ENCODE measurements at regions not wholly inside any gene's neighbourhood (a gene's known extent, or its start where the extent isn't known, plus 50 kb on each side); places are given as distances from the start of the nearest gene placed in this dataset.

DNA sequence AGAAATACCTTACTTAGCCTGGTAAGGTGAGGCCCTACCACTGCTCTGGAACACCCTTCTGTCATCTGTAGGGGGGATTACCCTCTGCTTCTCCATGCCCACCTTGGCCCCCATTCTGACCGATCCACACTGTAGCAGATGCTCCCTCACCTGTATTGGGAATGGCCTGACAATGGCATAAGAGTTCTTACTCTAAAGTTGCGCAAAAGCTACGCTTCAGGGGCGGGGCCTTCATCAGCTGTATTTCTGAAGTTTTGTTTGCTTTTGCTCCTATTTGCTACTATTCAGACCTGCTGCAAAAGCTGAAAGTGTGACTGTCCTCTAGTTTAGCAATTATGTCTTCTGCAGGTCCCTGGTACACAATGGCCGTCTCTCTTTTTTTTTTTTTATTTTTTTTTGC is 252.6 kb downstream of the TLE3 start:
- no peak overlapping the region for H3K4me3 ChIP-seq (ENCODE audit: low read depth in 1 of 3, low read length in 3 of 3)
- DNase-seq (ENCODE audit: low spot score): no peak
- no peak overlapping the region for H3K9ac ChIP-seq (ENCODE audit: low read depth in 1 of 2, low read length in 2 of 2)
- H3K36me3 ChIP-seq (ENCODE audit: control insufficient read depth in 4 of 4, insufficient read depth in 3 of 4, low read depth in 1 of 4, low read length in 3 of 4): no peaks in the 10 kb centered on the region
- no peaks in the 10 kb centered on the region for H3K9me3 ChIP-seq (ENCODE audit: control insufficient read depth in 4 of 4, low read length in 3 of 4)
- peaks cover 0 to 2% (median 0%) of the 10 kb centered on the region in 4 donors for H3K27me3 ChIP-seq (ENCODE audit: control insufficient read depth in 4 of 4, insufficient read depth in 4 of 4, low read length in 3 of 4)
- H3K27ac ChIP-seq (ENCODE audit: low read depth in 1 of 2, low read length in 2 of 2): no peak overlapping the region
- no peaks in the 10 kb centered on the region for H3K4me1 ChIP-seq (ENCODE audit: control insufficient read depth in 4 of 4, insufficient read depth in 4 of 4, low read length in 3 of 4)
- WGBS: 84% methylated on average over 5 of the region's 5 CpGs
- TF ChIP-seq FOXA1 (IDR thresholded peaks at IDR 0.05) (no peak), FOXA2 (IDR thresholded peaks at IDR 0.05) (no peak), HNF4G (IDR thresholded peaks at IDR 0.05) (no peak)
- TF ChIP-seq, protein P1, sequence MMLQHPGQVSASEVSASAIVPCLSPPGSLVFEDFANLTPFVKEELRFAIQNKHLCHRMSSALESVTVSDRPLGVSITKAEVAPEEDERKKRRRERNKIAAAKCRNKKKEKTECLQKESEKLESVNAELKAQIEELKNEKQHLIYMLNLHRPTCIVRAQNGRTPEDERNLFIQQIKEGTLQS (IDR thresholded peaks at IDR 0.05): no peak

DNA sequence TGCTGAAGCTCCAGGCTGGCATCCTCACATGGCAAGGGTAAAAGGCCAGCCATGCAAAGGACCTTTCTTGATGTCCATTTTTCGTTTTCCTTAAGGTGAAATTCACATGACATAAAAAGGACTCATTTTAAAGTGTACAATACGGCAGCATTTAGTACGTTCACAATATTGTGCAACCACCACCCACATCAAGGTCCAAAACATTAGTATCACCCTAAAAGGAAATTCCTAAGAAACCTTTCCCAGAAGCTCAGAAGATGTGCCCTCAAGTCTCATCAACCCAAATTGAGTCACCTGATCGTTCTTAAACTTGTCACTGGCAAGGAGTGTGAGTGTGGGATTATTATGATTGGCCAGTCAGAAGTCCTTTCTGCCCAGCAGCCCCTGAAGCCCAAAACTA is 250.1 kb downstream of the TLE3 start:
- Histone ChIP-seq H3K9me3 (ENCODE audit: control insufficient read depth in 4 of 4, low read length in 3 of 4) (no peaks in the 10 kb centered on the region), H3K27me3 (ENCODE audit: control insufficient read depth in 4 of 4, insufficient read depth in 4 of 4, low read length in 3 of 4) (peaks cover 0 to 2% (median 0%) of the 10 kb centered on the region in 4 donors), H3K36me3 (ENCODE audit: control insufficient read depth in 4 of 4, insufficient read depth in 3 of 4, low read depth in 1 of 4, low read length in 3 of 4) (no peaks in the 10 kb centered on the region), H3K27ac (ENCODE audit: low read depth in 1 of 2, low read length in 2 of 2) (no peak overlapping the region), H3K9ac (ENCODE audit: low read depth in 1 of 2, low read length in 2 of 2) (no peak overlapping the region), H3K4me1 (ENCODE audit: control insufficient read depth in 4 of 4, insufficient read depth in 4 of 4, low read length in 3 of 4) (no peaks in the 10 kb centered on the region), H3K4me3 (ENCODE audit: low read depth in 1 of 3, low read length in 3 of 3) (no peak overlapping the region)
- WGBS: 71% methylated on average over 4 of the region's 4 CpGs
- TF ChIP-seq, protein P2, sequence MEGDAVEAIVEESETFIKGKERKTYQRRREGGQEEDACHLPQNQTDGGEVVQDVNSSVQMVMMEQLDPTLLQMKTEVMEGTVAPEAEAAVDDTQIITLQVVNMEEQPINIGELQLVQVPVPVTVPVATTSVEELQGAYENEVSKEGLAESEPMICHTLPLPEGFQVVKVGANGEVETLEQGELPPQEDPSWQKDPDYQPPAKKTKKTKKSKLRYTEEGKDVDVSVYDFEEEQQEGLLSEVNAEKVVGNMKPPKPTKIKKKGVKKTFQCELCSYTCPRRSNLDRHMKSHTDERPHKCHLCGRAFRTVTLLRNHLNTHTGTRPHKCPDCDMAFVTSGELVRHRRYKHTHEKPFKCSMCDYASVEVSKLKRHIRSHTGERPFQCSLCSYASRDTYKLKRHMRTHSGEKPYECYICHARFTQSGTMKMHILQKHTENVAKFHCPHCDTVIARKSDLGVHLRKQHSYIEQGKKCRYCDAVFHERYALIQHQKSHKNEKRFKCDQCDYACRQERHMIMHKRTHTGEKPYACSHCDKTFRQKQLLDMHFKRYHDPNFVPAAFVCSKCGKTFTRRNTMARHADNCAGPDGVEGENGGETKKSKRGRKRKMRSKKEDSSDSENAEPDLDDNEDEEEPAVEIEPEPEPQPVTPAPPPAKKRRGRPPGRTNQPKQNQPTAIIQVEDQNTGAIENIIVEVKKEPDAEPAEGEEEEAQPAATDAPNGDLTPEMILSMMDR (IDR thresholded peaks at IDR 0.05; ENCODE audit: low read depth, low read length, missing input control): no peak
- TF ChIP-seq FOXA1 (IDR thresholded peaks at IDR 0.05) (no peak), RXRA (IDR thresholded peaks at IDR 0.05) (no peak), YY1 (IDR thresholded peaks at IDR 0.05) (no peak), TAF1 (conservative IDR thresholded peaks at IDR 0.05) (no peak), JUND (IDR thresholded peaks at IDR 0.05) (no peak), HNF4G (IDR thresholded peaks at IDR 0.05) (no peak), EGR1 (IDR thresholded peaks at IDR 0.05; ENCODE audit: low read depth in 2 of 2) (no peak), NR2F2 (IDR thresholded peaks at IDR 0.05) (no peak), HNF4A (conservative IDR thresholded peaks at IDR 0.05) (no peak), RAD21 (IDR thresholded peaks at IDR 0.05) (no peak)
- TF ChIP-seq, protein P1 (IDR thresholded peaks at IDR 0.05): no peak
- TF ChIP-seq, protein P3, sequence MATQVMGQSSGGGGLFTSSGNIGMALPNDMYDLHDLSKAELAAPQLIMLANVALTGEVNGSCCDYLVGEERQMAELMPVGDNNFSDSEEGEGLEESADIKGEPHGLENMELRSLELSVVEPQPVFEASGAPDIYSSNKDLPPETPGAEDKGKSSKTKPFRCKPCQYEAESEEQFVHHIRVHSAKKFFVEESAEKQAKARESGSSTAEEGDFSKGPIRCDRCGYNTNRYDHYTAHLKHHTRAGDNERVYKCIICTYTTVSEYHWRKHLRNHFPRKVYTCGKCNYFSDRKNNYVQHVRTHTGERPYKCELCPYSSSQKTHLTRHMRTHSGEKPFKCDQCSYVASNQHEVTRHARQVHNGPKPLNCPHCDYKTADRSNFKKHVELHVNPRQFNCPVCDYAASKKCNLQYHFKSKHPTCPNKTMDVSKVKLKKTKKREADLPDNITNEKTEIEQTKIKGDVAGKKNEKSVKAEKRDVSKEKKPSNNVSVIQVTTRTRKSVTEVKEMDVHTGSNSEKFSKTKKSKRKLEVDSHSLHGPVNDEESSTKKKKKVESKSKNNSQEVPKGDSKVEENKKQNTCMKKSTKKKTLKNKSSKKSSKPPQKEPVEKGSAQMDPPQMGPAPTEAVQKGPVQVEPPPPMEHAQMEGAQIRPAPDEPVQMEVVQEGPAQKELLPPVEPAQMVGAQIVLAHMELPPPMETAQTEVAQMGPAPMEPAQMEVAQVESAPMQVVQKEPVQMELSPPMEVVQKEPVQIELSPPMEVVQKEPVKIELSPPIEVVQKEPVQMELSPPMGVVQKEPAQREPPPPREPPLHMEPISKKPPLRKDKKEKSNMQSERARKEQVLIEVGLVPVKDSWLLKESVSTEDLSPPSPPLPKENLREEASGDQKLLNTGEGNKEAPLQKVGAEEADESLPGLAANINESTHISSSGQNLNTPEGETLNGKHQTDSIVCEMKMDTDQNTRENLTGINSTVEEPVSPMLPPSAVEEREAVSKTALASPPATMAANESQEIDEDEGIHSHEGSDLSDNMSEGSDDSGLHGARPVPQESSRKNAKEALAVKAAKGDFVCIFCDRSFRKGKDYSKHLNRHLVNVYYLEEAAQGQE (IDR thresholded peaks at IDR 0.05): no peak
- DNase-seq (ENCODE audit: low spot score): no peak

All from liver (tissue), 8 donors.